HUDEP-2 (cell line): ENCODE measurements at regions not wholly inside any gene's neighbourhood (a gene's known extent, or its start where the extent isn't known, plus 50 kb on each side); places are given as distances from the start of the nearest gene placed in this dataset.
A peak's percentile ranks its signal among the peaks of the same experiment; 100 is the strongest.
"Not testable (repeated sequence)": the region's sequence is repeated elsewhere in the genome, so short reads cannot be mapped to it uniquely, and the experiment has no call there.

Experiments
- DNase-seq, 76 experiments: peaks; one replicate each; lab custom pipeline; 2025; ENCODE audit not compliant: unreplicated experiment in 76 of 76; lab: John Stamatoyannopoulos, UW

DNA sequence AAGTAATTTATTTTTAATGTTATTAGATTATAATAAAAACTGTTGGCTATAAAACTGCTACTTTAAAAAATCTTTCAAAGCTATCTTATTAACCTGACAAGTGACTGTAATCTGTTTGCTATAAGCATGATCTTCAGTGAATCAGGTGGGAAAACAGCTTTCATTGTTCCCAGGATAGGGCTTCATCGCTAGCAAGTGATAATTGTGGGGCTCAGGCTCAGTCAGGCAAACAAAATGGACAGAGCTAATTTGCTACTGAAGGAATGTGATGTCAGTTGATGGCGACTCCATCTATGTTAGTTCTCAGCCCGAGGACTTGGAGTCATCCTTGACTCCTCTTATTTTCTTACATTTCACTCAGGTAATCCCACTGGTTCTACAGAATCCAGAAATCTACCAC is 125.0 kb downstream of the RASSF10 start:
- no peak for DNase-seq

DNA sequence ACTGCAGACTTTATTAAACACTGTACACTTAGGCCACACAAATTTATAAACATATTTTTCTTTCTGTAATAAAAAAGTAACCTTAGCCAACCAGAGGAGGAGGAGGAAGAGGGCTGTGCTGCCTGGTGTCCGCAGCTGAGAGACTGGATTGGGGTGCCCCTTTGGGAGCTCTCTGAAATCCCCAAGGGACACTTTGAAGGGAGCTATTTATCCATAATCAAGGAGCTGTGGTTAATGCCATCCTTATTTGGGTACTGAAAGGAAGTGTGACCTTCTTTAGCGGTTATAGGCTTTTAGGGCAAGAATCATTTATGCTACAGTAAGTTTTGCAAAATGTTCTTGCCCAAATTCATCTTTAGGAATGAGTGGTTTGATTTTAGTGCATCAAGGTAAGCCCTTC is 125.8 kb downstream of the RASSF10 start:
- no peak for DNase-seq

DNA sequence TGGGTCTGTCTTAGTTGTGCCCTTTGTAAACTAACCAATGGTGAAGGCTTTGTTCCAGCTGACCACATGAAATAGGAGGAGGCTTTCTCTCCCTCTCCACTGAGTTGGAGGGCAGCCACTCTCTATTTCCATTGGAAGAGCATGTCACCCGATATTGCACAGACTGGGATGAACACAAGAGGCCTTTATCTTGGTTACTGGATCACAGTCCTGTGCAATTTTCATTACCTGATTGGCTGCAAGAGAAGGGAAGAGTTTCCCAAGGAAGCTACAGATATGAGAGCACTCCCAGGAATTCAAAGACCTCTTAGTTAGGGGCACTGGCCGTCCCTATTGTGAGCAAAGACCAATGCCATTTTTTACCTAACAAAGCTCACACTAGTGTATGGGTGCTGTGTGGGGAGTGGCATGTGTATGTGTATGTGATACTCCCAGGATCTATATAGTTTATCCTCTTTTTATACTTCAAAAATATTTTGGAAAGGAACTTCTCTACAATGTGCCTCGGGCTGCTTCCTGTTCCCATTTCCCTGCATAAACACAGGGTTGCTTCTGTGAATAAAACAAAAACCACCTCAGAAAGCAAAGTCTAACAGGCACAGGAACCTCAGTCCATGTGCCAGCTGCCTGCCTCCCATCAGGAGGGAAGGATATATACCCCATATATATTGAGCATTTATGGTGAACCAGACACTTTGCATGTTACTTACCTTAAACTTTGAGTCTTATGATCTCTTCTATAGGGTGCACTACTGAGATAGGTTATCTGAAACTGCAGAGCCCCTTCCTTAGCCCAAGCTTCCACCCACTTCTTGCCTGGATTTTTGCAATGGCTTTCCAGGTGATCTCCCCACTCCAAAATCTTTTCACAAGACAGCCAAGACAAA is 126.5 kb downstream of the RASSF10 start:
- DNase-seq = no peak

DNA sequence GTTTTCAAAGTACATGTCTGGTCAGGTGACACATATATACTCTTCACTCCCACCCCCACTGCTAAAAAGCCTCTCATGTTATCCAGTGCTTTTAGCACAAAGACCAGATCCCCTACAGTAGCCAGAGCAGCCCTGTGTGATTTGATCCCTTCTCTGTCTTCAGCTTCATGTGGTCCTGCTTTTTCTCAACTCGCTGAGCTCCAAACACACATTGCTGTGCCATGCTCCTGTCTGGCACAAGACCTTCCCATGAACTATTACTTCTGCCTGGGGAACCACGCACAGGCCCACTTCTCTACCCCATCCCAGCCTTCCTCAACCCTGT is 127.1 kb downstream of the RASSF10 start:
- DNase-seq = no peak

DNA sequence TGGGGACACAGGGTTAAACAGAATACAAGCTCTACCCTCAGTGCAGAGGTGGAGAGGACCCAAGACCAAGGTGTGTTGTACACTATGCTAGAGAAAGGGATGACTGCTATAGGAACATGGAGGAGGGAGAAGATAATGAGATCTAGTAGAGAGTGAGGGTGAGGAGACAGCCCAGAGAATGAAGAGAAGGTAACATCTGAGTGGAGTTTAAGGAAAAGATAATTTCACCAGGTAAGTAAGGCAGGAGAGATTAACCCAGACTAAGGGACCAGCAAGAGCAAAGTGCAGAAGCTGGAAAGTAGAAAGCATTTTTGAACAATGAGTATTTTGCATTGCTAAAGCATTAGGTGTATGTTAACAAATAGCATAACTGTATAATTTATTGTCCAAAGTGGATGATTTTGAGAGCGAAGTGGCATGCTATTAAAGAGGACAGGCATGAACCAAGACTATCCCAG is 128.8 kb downstream of the RASSF10 start:
- no peak for DNase-seq

- not testable (repeated sequence) for DNase-seq
Measured at GRCh38 chr11:13139085-13139484, 130.0 kb downstream of the RASSF10 start.

DNA sequence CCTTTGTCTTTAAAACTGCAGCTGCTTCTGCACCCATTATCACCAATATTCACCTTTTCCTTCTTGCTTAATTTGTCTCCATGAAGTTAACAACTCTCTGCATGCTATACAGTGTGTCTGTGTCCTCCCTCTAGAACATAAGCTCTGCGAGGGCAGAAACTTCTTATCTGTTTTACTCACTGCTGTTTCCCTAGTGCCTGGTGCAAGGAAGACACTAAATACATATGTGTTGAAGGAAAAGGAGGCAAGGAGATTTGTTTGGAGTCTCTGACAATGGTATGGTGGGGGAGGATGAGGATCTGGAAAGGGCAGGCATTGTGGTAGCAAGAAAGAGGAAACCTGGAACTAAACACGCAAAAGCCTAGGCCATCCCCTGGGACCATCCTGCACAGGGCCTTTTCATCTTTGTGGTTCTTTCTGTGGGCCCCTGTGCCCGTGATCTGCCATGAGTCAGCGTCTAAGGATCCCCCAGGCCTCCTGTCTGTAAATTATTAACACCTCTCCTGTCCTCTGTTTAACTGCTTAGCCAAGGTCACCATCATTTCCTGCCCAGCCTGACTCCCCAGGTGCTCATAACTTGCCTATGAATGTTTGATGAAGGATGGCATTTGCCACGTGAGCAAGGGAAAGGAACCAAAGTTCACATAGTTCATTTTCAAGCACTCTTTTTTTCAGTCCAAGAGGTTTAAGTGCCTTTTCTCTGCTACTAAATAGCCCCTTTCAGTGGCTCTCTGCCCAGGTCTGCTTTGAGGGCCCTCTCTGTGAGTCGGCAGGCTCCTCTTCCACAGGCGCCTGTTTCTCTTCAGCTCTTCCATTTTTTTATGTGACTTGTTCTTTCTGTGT is 131.1 kb downstream of the RASSF10 start:
- DNase-seq = no peak

DNA sequence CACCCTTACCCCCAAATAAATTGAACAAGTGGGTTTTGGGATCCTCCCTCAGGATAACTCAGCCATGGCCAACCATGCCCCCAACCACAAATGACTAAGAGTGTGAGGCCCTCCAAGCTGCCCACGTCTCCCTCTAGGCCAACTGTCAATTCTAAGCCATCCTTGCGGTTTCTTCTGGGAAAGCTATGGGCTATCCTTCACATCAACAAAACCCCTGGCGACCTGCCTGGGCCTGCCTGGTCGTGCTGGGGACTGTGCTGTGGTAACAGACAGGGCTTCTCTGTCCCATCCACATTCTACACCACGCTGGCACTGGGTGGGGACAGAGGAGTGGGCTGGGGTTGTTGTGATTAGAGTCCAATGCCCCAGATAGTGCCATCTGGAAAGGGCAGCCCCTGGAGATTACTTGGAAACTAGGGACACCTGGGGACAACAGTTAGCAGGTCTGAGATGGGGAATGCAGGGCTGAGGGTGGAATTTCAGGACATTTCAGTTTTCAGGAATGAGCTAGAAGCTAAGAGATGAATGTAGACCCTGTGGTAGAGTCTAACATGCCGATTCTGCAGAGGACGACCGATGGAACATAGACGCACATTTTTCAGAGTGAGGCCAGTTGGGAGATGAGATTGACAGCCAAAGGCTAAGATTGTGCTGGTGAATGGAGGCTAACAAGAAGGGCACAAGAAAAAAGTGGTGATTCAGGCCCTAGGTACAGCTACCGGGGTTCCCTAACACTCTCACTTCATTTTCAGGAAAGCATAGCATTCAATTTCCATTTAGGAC is 131.9 kb downstream of the RASSF10 start:
- no peak for DNase-seq

DNA sequence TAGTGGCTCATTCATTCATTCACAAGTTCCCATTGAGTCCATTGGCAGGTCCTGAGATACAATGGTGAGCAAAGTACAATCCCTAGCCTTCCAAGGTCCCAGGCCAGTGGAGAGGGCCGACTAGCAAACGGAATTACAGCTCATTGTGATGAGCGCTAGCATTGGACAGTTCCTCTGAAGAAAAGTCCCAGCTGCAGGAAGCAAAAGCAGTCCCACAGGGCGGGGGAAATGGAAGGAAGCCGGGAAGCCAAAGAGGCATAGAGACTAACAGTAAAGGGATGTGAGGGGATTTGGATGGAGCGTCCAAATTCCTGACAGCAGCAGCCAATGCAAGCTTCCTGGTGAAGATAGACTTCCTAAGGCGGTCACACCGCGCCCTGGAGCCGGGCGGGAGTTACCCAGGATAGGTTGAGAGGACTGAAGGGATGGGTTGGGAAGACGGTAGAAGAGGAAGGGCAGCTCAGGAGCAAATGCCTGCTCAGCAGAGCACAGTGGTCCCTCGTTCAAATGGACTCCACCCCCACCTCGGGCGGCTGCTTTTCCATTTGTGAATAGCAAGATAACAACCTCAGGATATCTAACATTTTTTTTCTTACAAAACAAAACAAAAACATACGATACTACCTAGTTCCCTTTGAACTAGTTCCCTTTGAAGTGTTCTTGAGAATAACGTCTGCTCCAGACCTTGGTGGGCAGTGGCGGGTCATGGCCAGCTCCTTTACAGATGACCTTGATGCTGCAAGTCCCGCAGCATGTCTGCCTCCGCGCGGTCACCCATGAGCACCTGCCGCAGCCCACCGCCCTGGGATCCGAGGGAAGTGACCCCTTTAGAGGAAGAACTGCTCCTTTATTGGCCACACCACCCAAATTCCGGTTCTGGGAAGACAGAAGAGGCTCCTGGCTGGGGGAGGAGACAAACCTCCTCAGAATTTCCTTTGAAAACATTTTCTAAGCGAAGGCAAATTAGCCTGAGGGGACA is 132.9 kb downstream of the RASSF10 start:
- DNase-seq = no peak

- DNase-seq = no peak
Measured at GRCh38 chr11:13143486-13144297, 133.9 kb upstream of the BMAL1 start.

GRCh38 chr11:13145461-13145860 is 132.1 kb upstream of the BMAL1 start:
- no peak for DNase-seq

GRCh38 chr11:13149991-13150390 is 127.6 kb upstream of the BMAL1 start:
- no peak for DNase-seq

- no peak for DNase-seq
Measured at GRCh38 chr11:13150487-13150886, 127.1 kb upstream of the BMAL1 start.

- DNase-seq = no peak
Measured at GRCh38 chr11:13152264-13152663, 125.3 kb upstream of the BMAL1 start.

DNA sequence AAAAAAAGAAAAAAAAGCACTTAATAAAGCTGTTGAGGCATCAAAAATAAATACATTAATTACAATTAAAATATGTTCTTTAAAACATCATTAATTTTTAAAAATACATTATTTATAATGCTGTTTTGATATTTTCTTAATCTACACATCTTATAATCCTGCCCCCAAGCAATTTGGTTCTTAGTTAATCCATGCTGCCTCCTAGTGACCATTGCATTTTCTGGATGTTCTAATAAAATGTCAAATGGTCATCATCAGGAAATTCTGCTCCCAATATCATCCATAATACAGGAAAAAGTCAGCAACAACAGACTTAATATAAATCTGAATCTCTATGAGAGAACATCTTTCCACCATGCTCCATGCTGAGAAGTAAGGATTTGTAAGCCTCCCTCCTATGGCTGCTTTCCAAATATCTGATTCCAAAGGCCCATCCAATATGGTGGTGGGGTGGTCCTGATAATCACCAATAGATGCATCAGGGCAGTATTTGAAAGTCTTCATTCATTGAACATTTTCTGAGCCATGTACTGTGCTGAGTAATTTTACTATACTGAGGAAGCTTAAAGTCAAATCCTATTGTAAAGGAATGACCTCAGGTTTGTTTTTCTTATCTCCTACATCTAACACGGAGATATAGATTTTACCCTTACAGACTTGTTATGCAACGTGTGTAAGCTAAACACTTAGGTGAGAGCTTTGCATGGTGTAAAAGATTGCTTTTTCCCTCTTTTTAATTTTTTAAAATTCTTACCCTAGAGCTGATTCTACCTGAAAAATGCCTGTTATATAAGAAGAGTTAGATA is 124.7 kb upstream of the BMAL1 start:
- peak in 1 of 76 experiments; percentile 5 for DNase-seq

GRCh38 chr11:13154374-13154773 is 123.2 kb upstream of the BMAL1 start:
- DNase-seq = not testable (repeated sequence)

GRCh38 chr11:13160346-13160745 is 117.2 kb upstream of the BMAL1 start:
- no peak for DNase-seq

DNA sequence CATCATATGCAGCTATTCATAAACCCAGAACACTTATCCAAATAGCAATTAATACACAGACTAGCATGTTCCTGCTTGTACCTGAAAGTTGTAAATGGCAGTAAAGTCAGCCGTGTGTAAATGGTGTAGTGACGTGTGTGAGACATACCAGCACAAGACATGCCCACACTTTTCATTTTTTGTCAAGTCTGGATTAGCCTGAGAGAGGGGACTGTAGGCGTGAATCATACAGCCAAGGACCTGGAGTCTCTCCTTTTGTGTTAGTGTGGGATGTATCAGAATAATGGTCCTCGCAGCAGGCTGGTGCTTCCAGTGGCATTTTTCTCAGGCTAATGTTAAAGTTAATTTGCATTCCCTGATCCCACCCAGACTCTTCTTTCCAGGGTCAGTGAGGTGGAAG is 116.8 kb upstream of the BMAL1 start:
- DNase-seq = no peak
